ENCODE measurements at regions not wholly inside any gene's neighbourhood (a gene's known extent, or its start where the extent isn't known, plus 50 kb on each side); places are given as distances from the start of the nearest gene placed in this dataset.

DNA sequence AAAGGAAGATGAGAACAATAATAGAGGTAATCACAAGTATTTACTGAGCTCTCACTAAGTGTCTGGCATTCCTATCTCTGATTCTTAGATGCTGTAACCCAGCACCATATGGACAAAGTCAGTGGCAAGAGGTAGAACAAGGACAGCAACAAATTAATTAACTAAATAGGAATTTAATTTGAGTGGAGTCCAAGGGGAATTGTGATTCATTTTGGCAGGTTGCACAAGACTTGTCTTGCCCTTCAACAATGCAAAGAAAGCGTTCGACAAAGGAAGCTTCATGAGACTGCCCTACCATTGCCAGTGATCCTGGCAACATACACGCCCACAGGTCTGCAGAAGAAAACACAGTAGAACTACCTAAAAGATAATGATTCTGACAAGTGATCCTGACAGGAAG lies 221.6 kb downstream of the RBM43 start:
- TF ChIP-seq, protein P1, sequence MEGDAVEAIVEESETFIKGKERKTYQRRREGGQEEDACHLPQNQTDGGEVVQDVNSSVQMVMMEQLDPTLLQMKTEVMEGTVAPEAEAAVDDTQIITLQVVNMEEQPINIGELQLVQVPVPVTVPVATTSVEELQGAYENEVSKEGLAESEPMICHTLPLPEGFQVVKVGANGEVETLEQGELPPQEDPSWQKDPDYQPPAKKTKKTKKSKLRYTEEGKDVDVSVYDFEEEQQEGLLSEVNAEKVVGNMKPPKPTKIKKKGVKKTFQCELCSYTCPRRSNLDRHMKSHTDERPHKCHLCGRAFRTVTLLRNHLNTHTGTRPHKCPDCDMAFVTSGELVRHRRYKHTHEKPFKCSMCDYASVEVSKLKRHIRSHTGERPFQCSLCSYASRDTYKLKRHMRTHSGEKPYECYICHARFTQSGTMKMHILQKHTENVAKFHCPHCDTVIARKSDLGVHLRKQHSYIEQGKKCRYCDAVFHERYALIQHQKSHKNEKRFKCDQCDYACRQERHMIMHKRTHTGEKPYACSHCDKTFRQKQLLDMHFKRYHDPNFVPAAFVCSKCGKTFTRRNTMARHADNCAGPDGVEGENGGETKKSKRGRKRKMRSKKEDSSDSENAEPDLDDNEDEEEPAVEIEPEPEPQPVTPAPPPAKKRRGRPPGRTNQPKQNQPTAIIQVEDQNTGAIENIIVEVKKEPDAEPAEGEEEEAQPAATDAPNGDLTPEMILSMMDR (IDR thresholded peaks at IDR 0.05): no peak
- TF ChIP-seq POLR2A (IDR thresholded peaks at IDR 0.05): no peak
